Tibial nerve (tissue), 3 donors: ENCODE measurements at regions not wholly inside any gene's neighbourhood (a gene's known extent, or its start where the extent isn't known, plus 50 kb on each side); places are given as distances from the start of the nearest gene placed in this dataset.

ENCODE experiments used
- POLR2A ChIP-seq, 2 donors: fragments of 450-650 bp; IDR thresholded peaks; one replicate each; pipeline ENCODE4 v1.6.1; 2017; ENCODE audit warnings: antibody characterized with exemption in 2 of 2, mild to moderate bottlenecking in 2 of 2, moderate library complexity in 2 of 2
- TF ChIP-seq, protein P1 (sequence below), 5 experiments: fragments of 200-600 bp in 3 of 5; fragments of 450-650 bp in 2 of 5; sonication (generic) in 3 of 5; IDR thresholded peaks; one replicate each; pipeline ENCODE4 v1.5.1; 2016 to 2019; ENCODE audit warnings: antibody characterized with exemption in 5 of 5, mild to moderate bottlenecking in 3 of 5, moderate library complexity in 2 of 5

DNA sequence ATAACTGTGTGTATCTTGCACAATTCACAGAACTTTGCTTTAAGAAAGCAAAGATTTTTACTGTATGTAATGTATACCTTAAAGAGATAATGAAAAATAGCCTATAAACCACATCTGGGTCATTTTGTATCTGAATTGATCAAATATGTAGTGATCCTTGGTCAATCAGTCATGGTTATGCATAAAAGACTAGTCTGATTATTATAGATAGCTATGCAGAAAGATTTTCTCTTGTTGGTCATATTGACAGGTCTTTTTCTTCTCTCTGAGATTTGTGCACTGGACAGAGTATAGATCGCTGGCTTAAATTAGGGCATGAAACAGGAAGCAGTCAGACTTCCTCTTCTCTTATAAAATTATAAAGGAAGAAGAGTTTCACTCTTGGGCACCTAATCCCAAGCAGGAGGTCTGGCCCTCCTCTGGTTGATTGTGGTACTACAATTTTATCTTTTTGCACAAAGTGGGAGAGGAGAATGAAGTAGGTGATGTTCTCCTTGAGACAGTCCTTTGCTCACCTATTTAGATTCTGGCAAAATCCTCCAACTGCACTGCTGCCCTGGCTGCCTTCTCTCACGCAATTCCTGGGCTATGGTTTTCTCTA, 380.9 kb upstream of the RGS17 start:
- TF ChIP-seq, protein P1, sequence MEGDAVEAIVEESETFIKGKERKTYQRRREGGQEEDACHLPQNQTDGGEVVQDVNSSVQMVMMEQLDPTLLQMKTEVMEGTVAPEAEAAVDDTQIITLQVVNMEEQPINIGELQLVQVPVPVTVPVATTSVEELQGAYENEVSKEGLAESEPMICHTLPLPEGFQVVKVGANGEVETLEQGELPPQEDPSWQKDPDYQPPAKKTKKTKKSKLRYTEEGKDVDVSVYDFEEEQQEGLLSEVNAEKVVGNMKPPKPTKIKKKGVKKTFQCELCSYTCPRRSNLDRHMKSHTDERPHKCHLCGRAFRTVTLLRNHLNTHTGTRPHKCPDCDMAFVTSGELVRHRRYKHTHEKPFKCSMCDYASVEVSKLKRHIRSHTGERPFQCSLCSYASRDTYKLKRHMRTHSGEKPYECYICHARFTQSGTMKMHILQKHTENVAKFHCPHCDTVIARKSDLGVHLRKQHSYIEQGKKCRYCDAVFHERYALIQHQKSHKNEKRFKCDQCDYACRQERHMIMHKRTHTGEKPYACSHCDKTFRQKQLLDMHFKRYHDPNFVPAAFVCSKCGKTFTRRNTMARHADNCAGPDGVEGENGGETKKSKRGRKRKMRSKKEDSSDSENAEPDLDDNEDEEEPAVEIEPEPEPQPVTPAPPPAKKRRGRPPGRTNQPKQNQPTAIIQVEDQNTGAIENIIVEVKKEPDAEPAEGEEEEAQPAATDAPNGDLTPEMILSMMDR (IDR thresholded peaks at IDR 0.05), result peak; percentile 24 to 60 (median 35)
- no peak for TF ChIP-seq POLR2A (IDR thresholded peaks at IDR 0.05)
